H1 (cell line): ENCODE measurements at regions not wholly inside any gene's neighbourhood (a gene's known extent, or its start where the extent isn't known, plus 50 kb on each side); places are given as distances from the start of the nearest gene placed in this dataset.

Experiments
- CTCF ChIA-PET: fragments of 300-600 bp; sonication (Branson Sonifier 250); formaldehyde crosslinking; loops from one replicate; lab custom pipeline; 2021; ENCODE audit not compliant: partially characterized antibody; lab: Charles Lee
- POLR2A ChIA-PET: fragments of 300-600 bp; sonication (Branson Sonifier 250); formaldehyde crosslinking; loops from one replicate; lab custom pipeline; 2021; ENCODE audit warnings: inconsistent platforms; ENCODE audit not compliant: partially characterized antibody; lab: Charles Lee
- DNase-seq, 2 experiments: peaks; one replicate each; pipeline versions ENCODE4 v3.0.0 to v3.0.0-alpha.2; 2010 to 2022; ENCODE audit warnings: low spot score in 2 of 2, low read depth in 1 of 2, mixed read lengths in 1 of 2
- FAIRE-seq: peaks from 2 replicates; lab custom pipeline; 2011; peaks lifted over from hg19 to GRCh38; lab: Jason Lieb, UNC
- H2AFZ ChIP-seq: 2 replicates; pipeline ENCODE4 v1.8.1; 2012; ENCODE audit warnings: low read length, inconsistent platforms
- H2AK5ac ChIP-seq: 2 replicates; pipeline ENCODE4 v1.6.1; 2013; ENCODE audit warnings: low read depth, low read length
- H2BK120ac ChIP-seq: replicated peaks from 2 replicates; pipeline ENCODE3; 2013; ENCODE audit warnings: low read depth, low read length, inconsistent platforms
- H2BK12ac ChIP-seq: 2 replicates; pipeline ENCODE4 v1.6.1; 2013; ENCODE audit warnings: low read depth, low read length
- H2BK15ac ChIP-seq: 2 replicates; pipeline ENCODE4 v1.6.1; 2013; ENCODE audit warnings: low read length
- H2BK20ac ChIP-seq: 2 replicates; pipeline ENCODE4 v1.6.1; 2013; ENCODE audit warnings: low read length
- H2BK5ac ChIP-seq: 2 replicates; pipeline ENCODE4 v1.6.1; 2013; ENCODE audit warnings: low read depth, low read length
- H3K14ac ChIP-seq: 2 replicates; pipeline ENCODE4 v1.6.1; 2013; ENCODE audit warnings: inconsistent platforms; ENCODE audit not compliant: insufficient read length
- H3K18ac ChIP-seq: 2 replicates; pipeline ENCODE4 v1.6.1; 2013; ENCODE audit warnings: low read length; ENCODE audit errors: extremely low read depth
- H3K23ac ChIP-seq: 2 replicates; pipeline ENCODE4 v1.6.1; 2013; ENCODE audit warnings: inconsistent platforms; ENCODE audit not compliant: insufficient read length
- H3K23me2 ChIP-seq: 2 replicates; pipeline ENCODE4 v1.6.1; 2013; ENCODE audit warnings: low read depth, low read length
- H3K27ac ChIP-seq: 2 replicates; pipeline ENCODE4 v1.6.1; 2011; ENCODE audit warnings: low read depth, low read length, inconsistent platforms
- H3K27me3 ChIP-seq, 4 experiments: replicated peaks in 1 of 4; 1 replicate in 1 of 4; 2 replicates in 3 of 4; pipeline versions ENCODE4 v1.6.1 to v1.8.1; 2011 to 2013; ENCODE audit warnings: low read length in 3 of 4, mild to moderate bottlenecking in 3 of 4, inconsistent platforms in 2 of 4, mixed read lengths in 2 of 4, moderate library complexity in 1 of 4; ENCODE audit not compliant: control insufficient read depth in 3 of 4, insufficient read depth in 3 of 4; ENCODE audit errors: extremely low read depth in 1 of 4
- H3K36me3 ChIP-seq, 4 experiments: 2 replicates each; pipeline versions ENCODE4 v1.6.1 to v1.8.1; 2011 to 2013; ENCODE audit warnings: mild to moderate bottlenecking in 4 of 4, low read length in 3 of 4, moderate library complexity in 2 of 4, control low read depth in 1 of 4, inconsistent platforms in 1 of 4; ENCODE audit not compliant: insufficient read depth in 4 of 4, control insufficient read depth in 2 of 4
- H3K4ac ChIP-seq: replicated peaks from 2 replicates; pipeline ENCODE3; 2013; ENCODE audit warnings: low read length, low read depth, mixed read lengths, inconsistent platforms; ENCODE audit not compliant: insufficient read length
- H3K4me1 ChIP-seq, 4 experiments: replicated peaks in 1 of 4; 1 replicate in 1 of 4; 2 replicates in 3 of 4; pipeline versions ENCODE4 v1.6.1 to v1.8.1; 2011 to 2013; ENCODE audit warnings: low read length in 3 of 4, inconsistent platforms in 2 of 4, mixed read lengths in 1 of 4; ENCODE audit not compliant: insufficient read depth in 4 of 4, control insufficient read depth in 3 of 4
- H3K4me2 ChIP-seq, 2 experiments: 2 replicates each; pipeline versions ENCODE4 v1.6.1 to v1.8.1; 2011 to 2013; ENCODE audit warnings: low read depth in 2 of 2, low read length in 2 of 2, control low read depth in 1 of 2, inconsistent platforms in 1 of 2, mild to moderate bottlenecking in 1 of 2; ENCODE audit not compliant: insufficient read depth in 1 of 2
- H3K4me3 ChIP-seq, 4 experiments: fragments of 200-600, 300-600 bp in 1 of 4; sonication (generic), shearing (Covaris generic), sonication (Bioruptor Twin) in 1 of 4; 2 replicates each; pipeline versions ENCODE4 v1.5.1 to v1.8.1; 2011 to 2016; ENCODE audit warnings: low read length in 4 of 4, low read depth in 3 of 4, control low read depth in 2 of 4, inconsistent platforms in 2 of 4, mild to moderate bottlenecking in 2 of 4, mixed read lengths in 1 of 4, moderate library complexity in 1 of 4; ENCODE audit not compliant: insufficient read depth in 2 of 4; ENCODE audit errors: extremely low read depth in 1 of 4
- H3K56ac ChIP-seq: replicated peaks from 2 replicates; pipeline ENCODE3; 2013; ENCODE audit warnings: low read depth, mild to moderate bottlenecking, mixed read lengths, low read length, inconsistent platforms; ENCODE audit not compliant: insufficient read length
- H3K79me1 ChIP-seq: 2 replicates; pipeline ENCODE4 v1.6.1; 2013; ENCODE audit warnings: low read depth, low read length, control low read depth
- H3K79me2 ChIP-seq, 2 experiments: 2 replicates each; pipeline versions ENCODE4 v1.6.1 to v1.8.1; 2012 to 2013; ENCODE audit warnings: low read length in 2 of 2, mild to moderate bottlenecking in 2 of 2, inconsistent platforms in 1 of 2; ENCODE audit not compliant: insufficient read depth in 2 of 2, control insufficient read depth in 1 of 2
- H3K9ac ChIP-seq, 4 experiments: replicated peaks in 1 of 4; 1 replicate in 1 of 4; 2 replicates in 3 of 4; pipeline versions ENCODE4 v1.6.1 to v1.8.1; 2011 to 2013; ENCODE audit warnings: low read depth in 3 of 4, low read length in 3 of 4, control low read depth in 2 of 4, mild to moderate bottlenecking in 2 of 4, moderate library complexity in 2 of 4, inconsistent platforms in 1 of 4; ENCODE audit errors: extremely low read depth in 1 of 4
- H3K9me3 ChIP-seq, 2 experiments: 2 replicates each; pipeline versions ENCODE4 v1.6.1 to v1.8.1; 2012 to 2013; ENCODE audit warnings: mild to moderate bottlenecking in 2 of 2, moderate library complexity in 2 of 2, control low read depth in 1 of 2, inconsistent platforms in 1 of 2, low read depth in 1 of 2, low read length in 1 of 2, mixed read lengths in 1 of 2; ENCODE audit not compliant: insufficient read depth in 2 of 2
- H4K20me1 ChIP-seq, 2 experiments: replicated peaks in 1 of 2; 2 replicates each; pipeline versions ENCODE3 to v1.8.1; 2011 to 2013; ENCODE audit warnings: inconsistent platforms in 2 of 2, low read length in 2 of 2, mild to moderate bottlenecking in 1 of 2; ENCODE audit not compliant: insufficient read depth in 2 of 2, control insufficient read depth in 1 of 2
- H4K5ac ChIP-seq: 2 replicates; pipeline ENCODE4 v1.6.1; 2013; ENCODE audit warnings: low read length, low read depth, mixed read lengths, inconsistent platforms; ENCODE audit not compliant: insufficient read length
- H4K8ac ChIP-seq: 2 replicates; pipeline ENCODE4 v1.8.0; 2013; ENCODE audit warnings: mild to moderate bottlenecking, moderate library complexity, low read length, inconsistent platforms; ENCODE audit not compliant: insufficient read depth; ENCODE audit errors: extremely low read depth
- H4K91ac ChIP-seq: replicated peaks from 2 replicates; pipeline ENCODE3; 2013; ENCODE audit warnings: low read length, mixed read lengths, inconsistent platforms; ENCODE audit not compliant: insufficient read length
- FOSL1 ChIP-seq: IDR thresholded peaks from 2 replicates; pipeline ENCODE4 v1.6.1; 2011; ENCODE audit warnings: mild to moderate bottlenecking, low read depth, low read length, moderate library complexity; ENCODE audit not compliant: insufficient read depth
- WGBS, 2 experiments: shearing (Covaris generic) in 1 of 2; methylation state at CpG; one replicate each; pipeline versions ENCODE4 v1.1.6 to v1.1.7; 2013 to 2015; ENCODE audit warnings: low lambda C conversion rate in 2 of 2, mixed read lengths in 2 of 2, inconsistent platforms in 1 of 2, low coverage in 1 of 2, missing lambda C conversion rate in 1 of 2; ENCODE audit not compliant: insufficient replicate concordance in 2 of 2, insufficient coverage in 1 of 2, insufficient read length in 1 of 2; ENCODE audit errors: extremely low coverage in 1 of 2, missing lambda C conversion rate in 1 of 2; 5-methylcytosine and 5-hydroxymethylcytosine counted together

DNA sequence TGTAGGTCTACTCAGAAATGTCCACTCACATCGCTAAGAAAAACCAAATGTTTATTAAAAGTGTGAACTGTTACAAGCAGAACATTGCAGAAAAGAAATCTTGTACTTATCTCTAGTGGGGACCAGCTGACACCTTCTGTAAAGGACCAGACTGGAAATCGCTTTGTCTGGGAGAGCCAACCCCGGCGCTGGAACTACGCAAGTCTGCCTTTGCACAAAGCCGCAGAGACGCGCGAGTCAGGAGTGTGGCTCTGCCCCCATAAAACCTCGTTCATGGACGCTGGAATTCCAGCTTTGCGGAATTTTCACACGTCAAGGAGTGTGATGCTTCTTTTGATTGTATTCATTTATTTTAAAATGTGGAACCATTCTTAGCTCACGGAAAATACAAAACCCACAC lies 141.9 kb upstream of the SALL3 start (continued):
- no peak for TF ChIP-seq FOSL1

DNA sequence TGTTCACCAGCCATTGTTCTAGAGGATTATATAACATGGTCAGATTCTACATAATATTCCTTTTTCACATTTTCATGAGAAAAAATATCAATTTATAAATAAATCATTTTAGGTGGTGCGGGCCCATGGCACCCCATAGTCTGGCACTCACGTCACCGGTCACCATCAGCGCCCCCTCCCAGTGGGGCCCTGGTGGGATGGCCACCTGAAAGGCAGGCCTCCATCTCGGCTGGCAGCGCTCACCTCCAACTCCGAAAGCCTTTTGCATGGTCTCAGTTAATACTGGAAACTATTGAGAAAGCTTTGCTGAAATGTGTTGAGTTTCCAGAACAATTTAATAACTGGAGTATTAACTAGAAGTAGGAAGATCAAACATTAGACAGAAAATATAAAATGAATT lies 141.4 kb upstream of the SALL3 start:
- no peaks in the 10 kb centered on the region for H3K79me1 ChIP-seq
- DNase-seq (no peak), FAIRE-seq (no peak)
- 85% methylated on average over 7 of the region's 7 CpGs; no CpG with 5 or more reads in 1 of the 2 experiments for WGBS, 2 experiments
- H3K27ac ChIP-seq: no peak overlapping the region
- H2BK20ac ChIP-seq: no peak overlapping the region
- H3K9ac ChIP-seq: no peak overlapping the region
- no peak overlapping the region for H2BK15ac ChIP-seq
- H3K23ac ChIP-seq: no peak overlapping the region
- no peak overlapping the region for H3K4ac ChIP-seq
- no peak overlapping the region for H2BK5ac ChIP-seq
- H3K4me3 ChIP-seq: no peak overlapping the region
- no peak overlapping the region for H2BK120ac ChIP-seq
- H3K79me2 ChIP-seq: no peaks in the 10 kb centered on the region
- H4K91ac ChIP-seq: no peak overlapping the region
- H3K18ac ChIP-seq: no peak overlapping the region
- H4K8ac ChIP-seq: no peak overlapping the region
- H2BK12ac ChIP-seq: no peak overlapping the region
- H2AK5ac ChIP-seq: no peak overlapping the region
- ChIA-PET CTCF (no interaction called here), POLR2A (no interaction called here)
- H3K9me3 ChIP-seq: no peaks in the 10 kb centered on the region
- H3K56ac ChIP-seq: no peak overlapping the region
- H3K4me2 ChIP-seq: no peak overlapping the region
- H3K23me2 ChIP-seq: no peaks in the 10 kb centered on the region
- no peak overlapping the region for H3K14ac ChIP-seq
- no peaks in the 10 kb centered on the region for H3K36me3 ChIP-seq
- no peaks in the 10 kb centered on the region for H3K27me3 ChIP-seq
- H3K4me1 ChIP-seq: no peaks in the 10 kb centered on the region
- no peaks in the 10 kb centered on the region for H4K20me1 ChIP-seq
- no peak overlapping the region for H2AFZ ChIP-seq
- H4K5ac ChIP-seq: no peak overlapping the region
